ENCODE measurements at regions not wholly inside any gene's neighbourhood (a gene's known extent, or its start where the extent isn't known, plus 50 kb on each side); places are given as distances from the start of the nearest gene placed in this dataset.

DNA sequence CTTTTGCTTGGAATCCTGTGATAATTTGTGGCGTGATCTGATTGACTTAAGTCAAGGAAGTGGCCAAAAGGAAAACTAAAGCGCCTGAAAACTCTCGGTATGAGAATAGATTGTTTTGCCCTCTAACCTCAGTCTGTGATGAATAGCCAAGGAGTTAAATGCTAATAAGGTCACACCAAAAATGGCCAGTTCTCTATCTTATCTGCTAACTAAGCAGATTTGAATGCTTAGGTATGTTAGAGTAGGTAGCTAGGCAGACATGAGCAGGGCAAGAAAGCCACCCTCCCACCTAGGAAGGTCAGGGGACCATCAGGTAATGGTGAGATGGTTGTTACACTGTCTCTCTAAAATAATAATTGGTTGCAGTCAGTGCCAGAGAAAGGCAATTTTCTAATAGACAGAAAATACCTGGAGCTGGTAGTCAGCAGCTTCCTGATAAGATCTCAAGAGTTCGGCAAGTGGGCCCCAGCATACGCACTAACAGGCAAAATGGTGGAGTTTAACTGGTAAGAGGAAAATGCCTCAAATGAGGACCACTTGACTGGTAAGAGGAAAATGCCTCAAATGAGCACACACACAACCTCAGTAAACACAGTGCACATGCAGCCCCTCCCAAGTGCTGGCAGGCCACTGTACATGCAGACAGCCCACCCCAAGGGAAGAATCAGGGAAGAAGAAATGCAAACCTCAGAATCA, 468.4 kb downstream of the MBD2 start:
- Mint-ChIP-seq H3K27me3 (ENCODE audit: low read depth, poor library complexity) (peaks cover 4% of the 10 kb centered on the region), H3K9me3 (no peaks in the 10 kb centered on the region), H3K36me3 (ENCODE audit: low read depth) (no peaks in the 10 kb centered on the region), H3K4me1 (peaks cover 4% of the 10 kb centered on the region), H3K4me3 (no peak overlapping the region), H3K27ac (peak overlapping the region; percentile 68)
- TF ChIP-seq, protein P1, sequence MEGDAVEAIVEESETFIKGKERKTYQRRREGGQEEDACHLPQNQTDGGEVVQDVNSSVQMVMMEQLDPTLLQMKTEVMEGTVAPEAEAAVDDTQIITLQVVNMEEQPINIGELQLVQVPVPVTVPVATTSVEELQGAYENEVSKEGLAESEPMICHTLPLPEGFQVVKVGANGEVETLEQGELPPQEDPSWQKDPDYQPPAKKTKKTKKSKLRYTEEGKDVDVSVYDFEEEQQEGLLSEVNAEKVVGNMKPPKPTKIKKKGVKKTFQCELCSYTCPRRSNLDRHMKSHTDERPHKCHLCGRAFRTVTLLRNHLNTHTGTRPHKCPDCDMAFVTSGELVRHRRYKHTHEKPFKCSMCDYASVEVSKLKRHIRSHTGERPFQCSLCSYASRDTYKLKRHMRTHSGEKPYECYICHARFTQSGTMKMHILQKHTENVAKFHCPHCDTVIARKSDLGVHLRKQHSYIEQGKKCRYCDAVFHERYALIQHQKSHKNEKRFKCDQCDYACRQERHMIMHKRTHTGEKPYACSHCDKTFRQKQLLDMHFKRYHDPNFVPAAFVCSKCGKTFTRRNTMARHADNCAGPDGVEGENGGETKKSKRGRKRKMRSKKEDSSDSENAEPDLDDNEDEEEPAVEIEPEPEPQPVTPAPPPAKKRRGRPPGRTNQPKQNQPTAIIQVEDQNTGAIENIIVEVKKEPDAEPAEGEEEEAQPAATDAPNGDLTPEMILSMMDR (IDR thresholded peaks at IDR 0.05) = no peak
- DNase-seq = no peak

DNA sequence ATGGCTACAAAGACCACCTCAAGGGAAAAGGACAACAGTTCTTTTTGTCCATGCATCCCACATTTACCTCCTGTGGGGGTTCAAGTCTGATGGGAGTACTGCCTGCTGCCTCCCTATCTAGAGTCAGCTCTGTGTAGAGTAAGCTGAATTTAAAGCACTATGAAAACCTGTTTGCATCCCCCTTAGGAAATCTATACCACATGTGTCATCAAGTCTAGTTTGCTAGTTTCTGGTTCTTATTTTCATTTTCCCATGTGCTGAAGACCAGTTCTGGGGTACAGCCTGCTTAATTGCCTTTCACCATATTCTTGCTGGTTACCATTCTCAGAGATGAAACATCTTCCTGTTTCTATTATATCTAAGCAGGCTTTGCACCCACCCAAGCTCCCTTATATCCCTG, 470.3 kb downstream of the MBD2 start:
- Mint-ChIP-seq H3K4me1 (peaks cover 4% of the 10 kb centered on the region), H3K4me3 (no peak overlapping the region), H3K36me3 (ENCODE audit: low read depth) (no peaks in the 10 kb centered on the region), H3K27ac (no peak overlapping the region), H3K9me3 (no peaks in the 10 kb centered on the region), H3K27me3 (ENCODE audit: low read depth, poor library complexity) (peaks cover 4% of the 10 kb centered on the region)
- no peak for DNase-seq
- TF ChIP-seq, protein P1 (IDR thresholded peaks at IDR 0.05) = no peak

- no peak overlapping the region for H3K4me3 Mint-ChIP-seq
- peaks cover 4% of the 10 kb centered on the region for H3K27me3 Mint-ChIP-seq (ENCODE audit: low read depth, poor library complexity)
- H3K4me1 Mint-ChIP-seq = peaks cover 4% of the 10 kb centered on the region
- no peaks in the 10 kb centered on the region for H3K36me3 Mint-ChIP-seq (ENCODE audit: low read depth)
- H3K27ac Mint-ChIP-seq = no peak overlapping the region
- TF ChIP-seq, protein P1 (IDR thresholded peaks at IDR 0.05) = no peak
- no peaks in the 10 kb centered on the region for H3K9me3 Mint-ChIP-seq
- DNase-seq = no peak
Measured at GRCh38 chr18:53753601-53754000, 470.9 kb downstream of the MBD2 start.

GRCh38 chr18:53752781-53753367, 471.6 kb downstream of the MBD2 start:
- Mint-ChIP-seq H3K9me3 (no peaks in the 10 kb centered on the region), H3K27ac (no peak overlapping the region), H3K36me3 (ENCODE audit: low read depth) (no peaks in the 10 kb centered on the region), H3K27me3 (ENCODE audit: low read depth, poor library complexity) (peaks cover 4% of the 10 kb centered on the region), H3K4me3 (no peak overlapping the region), H3K4me1 (peaks cover 4% of the 10 kb centered on the region)
- TF ChIP-seq, protein P1 (IDR thresholded peaks at IDR 0.05) = no peak
- no peak for DNase-seq

- Mint-ChIP-seq H3K36me3 (ENCODE audit: low read depth) (no peaks in the 10 kb centered on the region), H3K27ac (no peak overlapping the region), H3K4me1 (no peaks in the 10 kb centered on the region), H3K4me3 (no peak overlapping the region), H3K9me3 (no peaks in the 10 kb centered on the region), H3K27me3 (ENCODE audit: low read depth, poor library complexity) (peaks cover 3% of the 10 kb centered on the region)
- TF ChIP-seq, protein P1 (IDR thresholded peaks at IDR 0.05) = no peak
- DNase-seq = no peak
Measured at GRCh38 chr18:53749766-53750165, 474.7 kb downstream of the MBD2 start.

- H3K27me3 Mint-ChIP-seq (ENCODE audit: low read depth, poor library complexity) = no peaks in the 10 kb centered on the region
- no peak for DNase-seq
- H3K9me3 Mint-ChIP-seq = no peaks in the 10 kb centered on the region
- TF ChIP-seq, protein P1 (IDR thresholded peaks at IDR 0.05) = no peak
- H3K4me3 Mint-ChIP-seq = no peak overlapping the region
- no peaks in the 10 kb centered on the region for H3K36me3 Mint-ChIP-seq (ENCODE audit: low read depth)
- H3K4me1 Mint-ChIP-seq = no peaks in the 10 kb centered on the region
- no peak overlapping the region for H3K27ac Mint-ChIP-seq
Measured at GRCh38 chr18:53747663-53748160, 476.8 kb downstream of the MBD2 start.

Data from nephron progenitor cell (in vitro differentiated cells).